T-helper 2 cell treated with Interferon-gamma antibody and Interleukin-4, amounts not matched to agents 5 μg/mL and 100 μg/mL, for 36 hours (primary cell): ENCODE measurements at regions not wholly inside any gene's neighbourhood (a gene's known extent, or its start where the extent isn't known, plus 50 kb on each side); places are given as distances from the start of the nearest gene placed in this dataset.

Experiments
- DNase-seq: peaks from one replicate; pipeline ENCODE4 v3.0.0; 2021; ENCODE audit warnings: low spot score
- H3K27ac Mint-ChIP-seq: one replicate; pipeline ENCODE4 v1.8.0; 2021; ENCODE audit warnings: mild to moderate bottlenecking, mixed read lengths
- H3K27me3 Mint-ChIP-seq: one replicate; pipeline ENCODE4 v1.8.0; 2021; ENCODE audit warnings: low read depth, mixed read lengths
- H3K36me3 Mint-ChIP-seq: one replicate; pipeline ENCODE4 v1.8.0; 2021; ENCODE audit warnings: low read depth, mixed read lengths
- H3K4me1 Mint-ChIP-seq: one replicate; pipeline ENCODE4 v1.8.0; 2021; ENCODE audit warnings: low read depth, mixed read lengths
- H3K4me3 Mint-ChIP-seq: one replicate; pipeline ENCODE4 v1.8.0; 2022; ENCODE audit warnings: mild to moderate bottlenecking, moderate library complexity, mixed read lengths
- H3K9me3 Mint-ChIP-seq: one replicate; pipeline ENCODE4 v1.8.0; 2021; ENCODE audit warnings: mixed read lengths

GRCh38 chr13:40863723-40864122 lies 74.3 kb downstream of the SLC25A15 start:
- no peaks in the 10 kb centered on the region for H3K36me3 Mint-ChIP-seq
- no peaks in the 10 kb centered on the region for H3K4me1 Mint-ChIP-seq
- no peak for DNase-seq
- H3K27me3 Mint-ChIP-seq, result no peaks in the 10 kb centered on the region
- peaks cover 5% of the 10 kb centered on the region for H3K9me3 Mint-ChIP-seq
- H3K27ac Mint-ChIP-seq, result no peak overlapping the region
- H3K4me3 Mint-ChIP-seq, result no peak overlapping the region

- DNase-seq, result no peak
- no peak overlapping the region for H3K4me3 Mint-ChIP-seq
- H3K27ac Mint-ChIP-seq, result no peak overlapping the region
- H3K4me1 Mint-ChIP-seq, result no peaks in the 10 kb centered on the region
- no peaks in the 10 kb centered on the region for H3K27me3 Mint-ChIP-seq
- peaks cover 61% of the 10 kb centered on the region for H3K9me3 Mint-ChIP-seq
- H3K36me3 Mint-ChIP-seq, result peaks cover 61% of the 10 kb centered on the region
Measured at GRCh38 chr13:40874138-40874779, 84.8 kb downstream of the SLC25A15 start.

- no peak for DNase-seq
- Mint-ChIP-seq H3K27me3 (no peaks in the 10 kb centered on the region), H3K9me3 (peaks cover 69% of the 10 kb centered on the region), H3K36me3 (peaks cover 68% of the 10 kb centered on the region), H3K27ac (no peak overlapping the region), H3K4me3 (no peak overlapping the region), H3K4me1 (no peaks in the 10 kb centered on the region)
Measured at GRCh38 chr13:40875044-40875443, 85.6 kb downstream of the SLC25A15 start.

GRCh38 chr13:40875583-40875982 lies 86.2 kb downstream of the SLC25A15 start:
- DNase-seq, result no peak
- peaks cover 75% of the 10 kb centered on the region for H3K9me3 Mint-ChIP-seq
- H3K36me3 Mint-ChIP-seq, result peaks cover 70% of the 10 kb centered on the region
- no peaks in the 10 kb centered on the region for H3K27me3 Mint-ChIP-seq
- H3K4me1 Mint-ChIP-seq, result no peaks in the 10 kb centered on the region
- H3K4me3 Mint-ChIP-seq, result no peak overlapping the region
- H3K27ac Mint-ChIP-seq, result no peak overlapping the region

- Mint-ChIP-seq H3K27ac (no peak overlapping the region), H3K27me3 (no peaks in the 10 kb centered on the region)
Measured at GRCh38 chr13:40876020-40876738, 86.8 kb downstream of the SLC25A15 start.

GRCh38 chr13:40878321-40878720 lies 88.9 kb downstream of the SLC25A15 start:
- Mint-ChIP-seq H3K4me3 (no peak overlapping the region), H3K4me1 (peaks cover 12% of the 10 kb centered on the region), H3K9me3 (peaks cover 67% of the 10 kb centered on the region), H3K27me3 (no peaks in the 10 kb centered on the region), H3K36me3 (peaks cover 70% of the 10 kb centered on the region), H3K27ac (no peak overlapping the region)
- DNase-seq, result no peak

More at GRCh38 chr13:40876020-40876738, 86.8 kb downstream of the SLC25A15 start:
- H3K4me1 Mint-ChIP-seq, result no peaks in the 10 kb centered on the region
- H3K4me3 Mint-ChIP-seq, result no peak overlapping the region
- H3K36me3 Mint-ChIP-seq, result peaks cover 69% of the 10 kb centered on the region
- no peak for DNase-seq
- peaks cover 75% of the 10 kb centered on the region for H3K9me3 Mint-ChIP-seq

GRCh38 chr13:40878823-40879222 lies 89.4 kb downstream of the SLC25A15 start:
- DNase-seq, result no peak
- Mint-ChIP-seq H3K4me3 (no peak overlapping the region), H3K36me3 (peaks cover 68% of the 10 kb centered on the region), H3K27me3 (no peaks in the 10 kb centered on the region), H3K4me1 (peaks cover 12% of the 10 kb centered on the region), H3K27ac (no peak overlapping the region), H3K9me3 (peaks cover 62% of the 10 kb centered on the region)
